Spleen (tissue), 7 donors: ENCODE measurements at regions not wholly inside any gene's neighbourhood (a gene's known extent, or its start where the extent isn't known, plus 50 kb on each side); places are given as distances from the start of the nearest gene placed in this dataset.

Experiments used
- CTCF ChIP-seq, 11 experiments: fragments of 200-600 bp in 7 of 11; fragments of 450-650 bp in 4 of 11; sonication (generic) in 4 of 11; IDR thresholded peaks in 8 of 11; conservative IDR thresholded peaks in 3 of 11; 1 replicate in 7 of 11; 2 replicates in 4 of 11; pipeline versions ENCODE4 v1.4.0 to v1.8.0; 2016 to 2021; ENCODE audit warnings: antibody characterized with exemption in 11 of 11, inconsistent platforms in 4 of 11, mild to moderate bottlenecking in 1 of 11
- POLR2A ChIP-seq, 3 donors: fragments of 450-650 bp; IDR thresholded peaks; one replicate each; pipeline ENCODE4 v1.5.1; 2017; ENCODE audit warnings: antibody characterized with exemption in 3 of 3, mild to moderate bottlenecking in 1 of 3
- donor health status: DM: no; HTN: no; CAD: no; lungs with moderate emphysema.
- donor health status: DM: no; HTN: no; CAD: no.
- donor health status: DM: no; HTN: no; CAD: no.

DNA sequence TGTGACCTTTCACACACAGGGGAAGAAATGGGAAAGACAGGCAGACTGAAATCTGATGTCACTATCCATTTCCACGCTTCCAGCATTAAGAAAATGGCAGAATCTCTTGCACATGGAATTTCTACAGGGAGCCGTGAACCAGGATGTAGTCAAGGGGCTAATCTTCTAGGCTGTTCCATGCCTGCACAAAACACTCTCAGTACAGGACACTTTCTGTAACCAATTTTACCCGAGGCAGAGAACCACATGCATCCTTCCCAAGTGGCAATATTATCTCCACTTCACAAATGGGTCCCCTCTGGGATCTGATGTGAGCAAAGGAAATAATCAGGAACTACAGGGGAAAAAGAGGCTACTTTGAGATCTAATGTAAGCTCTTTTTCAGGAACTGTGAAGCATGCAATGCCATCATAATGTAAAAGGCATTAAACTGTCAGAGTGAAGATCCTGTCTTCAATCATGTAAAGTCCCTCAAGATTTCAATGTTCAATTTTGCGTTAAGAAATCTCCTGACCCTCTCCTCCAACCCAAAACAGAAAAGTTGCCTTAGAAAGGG is 236.9 kb downstream of the RBM43 start:
- TF ChIP-seq CTCF (IDR thresholded peaks at IDR 0.05 in 8 of 11, conservative IDR thresholded peaks at IDR 0.05 in 3 of 11) (no peak), POLR2A (IDR thresholded peaks at IDR 0.05) (no peak)
